ENCODE measurements at regions not wholly inside any gene's neighbourhood (a gene's known extent, or its start where the extent isn't known, plus 50 kb on each side); places are given as distances from the start of the nearest gene placed in this dataset.

- DNase-seq = no peak
- Histone ChIP-seq H3K27me3 (peaks cover 0 to 9% (median 0%) of the 10 kb centered on the region in 4 donors), H3K4me1 (no peaks in the 10 kb centered on the region), H3K36me3 (no peaks in the 10 kb centered on the region), H3K27ac (no peak overlapping the region), H3K9me3 (no peaks in the 10 kb centered on the region), H3K4me3 (no peak overlapping the region)
- WGBS, 2 donors = 37 to 51% methylated on average over 2 of the region's 2 CpGs
- intact Hi-C loops (cut with DNase I) = no loop called here
- FAIRE-seq = no peak
- no peak for TF ChIP-seq CTCF (IDR thresholded peaks at IDR 0.05)
- ATAC-seq = no peak
Observed at GRCh38 chr5:5905186-5905585, 473.2 kb downstream of the MED10 start.

- ATAC-seq (no peak), FAIRE-seq (no peak), DNase-seq (no peak)
- Histone ChIP-seq H3K27ac (no peak overlapping the region), H3K4me3 (no peak overlapping the region), H3K36me3 (no peaks in the 10 kb centered on the region), H3K27me3 (peaks cover 0 to 3% (median 0%) of the 10 kb centered on the region in 4 donors), H3K4me1 (no peaks in the 10 kb centered on the region), H3K9me3 (no peaks in the 10 kb centered on the region)
- intact Hi-C loops (cut with DNase I) = no loop called here
- no peak for TF ChIP-seq CTCF (IDR thresholded peaks at IDR 0.05)
- WGBS, 2 donors = 39 to 45% methylated on average over 4 of the region's 4 CpGs
Observed at GRCh38 chr5:5904113-5904512, 474.2 kb downstream of the MED10 start.

GRCh38 chr5:5902678-5903646, 475.4 kb downstream of the MED10 start:
- peaks cover 0 to 3% (median 0%) of the 10 kb centered on the region in 4 donors for H3K27me3 ChIP-seq
- WGBS, 2 donors = 68 to 78% methylated on average over 10 of the region's 10 CpGs
- no peak overlapping the region for H3K27ac ChIP-seq
- H3K4me1 ChIP-seq = no peaks in the 10 kb centered on the region
- no peaks in the 10 kb centered on the region for H3K36me3 ChIP-seq
- intact Hi-C loops (cut with DNase I) = no loop called here
- FAIRE-seq (no peak), ATAC-seq (no peak), DNase-seq (no peak)
- no peaks in the 10 kb centered on the region for H3K9me3 ChIP-seq
- H3K4me3 ChIP-seq = no peak overlapping the region
- TF ChIP-seq CTCF (IDR thresholded peaks at IDR 0.05) = no peak

GRCh38 chr5:5900350-5900749, 477.9 kb downstream of the ICE1 start:
- Histone ChIP-seq H3K27ac (no peak overlapping the region), H3K36me3 (no peaks in the 10 kb centered on the region), H3K9me3 (no peaks in the 10 kb centered on the region), H3K4me1 (no peaks in the 10 kb centered on the region), H3K27me3 (peaks cover 0 to 3% (median 0%) of the 10 kb centered on the region in 4 donors), H3K4me3 (no peak overlapping the region)
- ATAC-seq (no peak), DNase-seq (no peak), FAIRE-seq (no peak)
- intact Hi-C loops (cut with DNase I) = no loop called here
- 73 to 81% methylated on average over 6 of the region's 6 CpGs for WGBS, 2 donors
- TF ChIP-seq CTCF (IDR thresholded peaks at IDR 0.05) = no peak

GRCh38 chr5:5899716-5900115, 477.2 kb downstream of the ICE1 start:
- Histone ChIP-seq H3K4me1 (no peaks in the 10 kb centered on the region), H3K36me3 (no peaks in the 10 kb centered on the region), H3K9me3 (no peaks in the 10 kb centered on the region), H3K27ac (no peak overlapping the region), H3K4me3 (no peak overlapping the region), H3K27me3 (peaks cover 0 to 3% (median 0%) of the 10 kb centered on the region in 4 donors)
- FAIRE-seq (no peak), DNase-seq (no peak), ATAC-seq (no peak)
- no peak for TF ChIP-seq CTCF (IDR thresholded peaks at IDR 0.05)
- 58 to 78% methylated on average over 3 of the region's 3 CpGs for WGBS, 2 donors
- intact Hi-C loops (cut with DNase I) = no loop called here
